HepG2 (cell line): ENCODE measurements at regions not wholly inside any gene's neighbourhood (a gene's known extent, or its start where the extent isn't known, plus 50 kb on each side); places are given as distances from the start of the nearest gene placed in this dataset.

Experiments
- FLYWCH1 ChIP-seq: sonication (generic); formaldehyde crosslinking; IDR thresholded peaks from 2 replicates; pipeline ENCODE4 v1.8.1; 2023; ENCODE audit warnings: mild to moderate bottlenecking, missing genetic modification reagents
- FUBP1 ChIP-seq: sonication (generic); formaldehyde crosslinking; IDR thresholded peaks from 2 replicates; pipeline ENCODE4 v1.5.1; 2020; ENCODE audit warnings: missing genetic modification reagents, mild to moderate bottlenecking, borderline replicate concordance
- GLI4 ChIP-seq: sonication (generic); formaldehyde crosslinking; IDR thresholded peaks from 2 replicates; pipeline ENCODE4 v1.5.1; 2020; ENCODE audit warnings: missing genetic modification reagents, mild to moderate bottlenecking, moderate library complexity, borderline replicate concordance
- HNRNPK ChIP-seq: fragments of 200-400 bp; formaldehyde crosslinking; IDR thresholded peaks from 2 replicates; pipeline ENCODE4 v1.6.1; 2018; ENCODE audit warnings: low read length, low read depth, moderate library complexity, mild to moderate bottlenecking; ENCODE audit not compliant: poor library complexity, severe bottlenecking
- MAZ ChIP-seq, 2 experiments: sonication (generic) in 1 of 2; formaldehyde crosslinking in 1 of 2; IDR thresholded peaks; 2 replicates each; pipeline versions ENCODE4 v1.5.0 to v1.6.1; 2012 to 2020; ENCODE audit warnings: low read depth in 2 of 2, mild to moderate bottlenecking in 2 of 2, borderline replicate concordance in 1 of 2, improper control_type of control experiment in 1 of 2, low read length in 1 of 2, missing genetic modification reagents in 1 of 2, moderate library complexity in 1 of 2
- NCOR1 ChIP-seq: fragments of 200-600 bp; sonication (generic); IDR thresholded peaks from 2 replicates; pipeline ENCODE4 v1.7.0; 2017; ENCODE audit warnings: antibody characterized with exemption, low read length, borderline replicate concordance
- ZNF646 ChIP-seq: sonication (generic); formaldehyde crosslinking; IDR thresholded peaks from 2 replicates; pipeline ENCODE4 v1.9.0; 2021; ENCODE audit warnings: mild to moderate bottlenecking, missing genetic modification reagents
- TF ChIP-seq, protein P1 (sequence below): sonication (generic); formaldehyde crosslinking; IDR thresholded peaks from 2 replicates; pipeline ENCODE4 v1.4.0; 2020; ENCODE audit warnings: mild to moderate bottlenecking, missing genetic modification reagents

DNA sequence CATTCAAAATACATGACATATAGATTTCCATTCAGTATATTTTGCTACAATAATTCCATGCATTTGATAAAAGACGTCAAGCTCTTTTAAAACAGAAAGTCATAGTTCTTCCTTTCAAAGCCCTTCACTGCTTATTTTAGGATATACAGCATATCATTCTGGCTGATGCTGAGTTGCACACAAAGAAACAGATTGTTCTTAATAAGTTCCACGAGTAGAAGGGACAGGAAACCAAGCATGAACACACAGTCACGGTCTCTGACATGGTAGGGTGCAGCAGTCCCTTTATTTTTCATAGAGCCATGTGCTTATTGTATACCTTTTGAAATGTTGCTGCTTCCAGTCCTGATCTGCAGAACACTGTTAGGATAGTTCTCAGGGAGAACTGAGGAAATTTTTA, 85.4 kb downstream of the MAGEB10 start (continued):
- TF ChIP-seq FUBP1 (CRISPR knock-in tag) (no peak), ZNF646 (CRISPR knock-in tag) (no peak), HNRNPK (no peak), NCOR1 (no peak), GLI4 (CRISPR knock-in tag) (no peak), MAZ (IDR thresholded peaks at IDR 0.05; ENCODE audit: borderline replicate concordance, low read depth, low read length) (no peak), MAZ (CRISPR knock-in tag; IDR thresholded peaks at IDR 0.05; ENCODE audit: low read depth) (no peak), FLYWCH1 (no peak)
- TF ChIP-seq, protein P1, sequence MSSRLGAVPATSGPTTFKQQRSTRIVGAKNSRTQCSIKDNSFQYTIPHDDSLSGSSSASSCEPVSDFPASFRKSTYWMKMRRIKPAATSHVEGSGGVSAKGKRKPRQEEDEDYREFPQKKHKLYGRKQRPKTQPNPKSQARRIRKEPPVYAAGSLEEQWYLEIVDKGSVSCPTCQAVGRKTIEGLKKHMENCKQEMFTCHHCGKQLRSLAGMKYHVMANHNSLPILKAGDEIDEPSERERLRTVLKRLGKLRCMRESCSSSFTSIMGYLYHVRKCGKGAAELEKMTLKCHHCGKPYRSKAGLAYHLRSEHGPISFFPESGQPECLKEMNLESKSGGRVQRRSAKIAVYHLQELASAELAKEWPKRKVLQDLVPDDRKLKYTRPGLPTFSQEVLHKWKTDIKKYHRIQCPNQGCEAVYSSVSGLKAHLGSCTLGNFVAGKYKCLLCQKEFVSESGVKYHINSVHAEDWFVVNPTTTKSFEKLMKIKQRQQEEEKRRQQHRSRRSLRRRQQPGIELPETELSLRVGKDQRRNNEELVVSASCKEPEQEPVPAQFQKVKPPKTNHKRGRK (CRISPR knock-in tag) = no peak
